GM19239 (cell line): ENCODE measurements at regions not wholly inside any gene's neighbourhood (a gene's known extent, or its start where the extent isn't known, plus 50 kb on each side); places are given as distances from the start of the nearest gene placed in this dataset.
A peak's percentile ranks its signal among the peaks of the same experiment; 100 is the strongest.

ENCODE experiments used
- DNase-seq: peaks from one replicate; pipeline ENCODE4 v3.0.0; 2011; ENCODE audit warnings: low spot score; ENCODE audit not compliant: insufficient read length
- FAIRE-seq: peaks from 2 replicates; lab custom pipeline; 2011; peaks lifted over from hg19 to GRCh38; lab: Jason Lieb, UNC

DNA sequence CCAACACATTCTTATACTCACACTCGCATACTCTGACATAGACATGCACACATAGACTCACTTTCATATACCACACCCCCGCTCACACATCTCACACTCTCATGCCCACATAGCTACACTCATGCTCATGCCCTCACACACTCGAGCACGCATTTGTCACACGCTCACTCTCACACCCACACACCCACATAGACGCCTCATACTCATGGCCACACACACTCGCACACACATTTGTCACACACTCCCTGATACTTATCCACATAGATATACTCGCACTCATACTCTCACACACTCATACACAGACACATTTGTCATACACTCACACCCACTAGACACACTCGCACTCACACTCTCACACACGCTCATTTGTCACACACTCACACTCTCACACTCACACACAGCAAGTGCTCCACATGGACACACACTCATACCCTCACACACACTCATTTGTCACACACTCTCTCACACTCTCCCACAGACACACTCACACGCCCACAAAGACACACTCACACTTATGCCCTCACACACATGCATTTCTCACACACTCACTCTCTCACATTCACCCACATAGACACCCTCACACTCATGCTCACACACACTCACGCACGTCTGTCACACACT, 50.9 kb downstream of the TNP1 start:
- FAIRE-seq (no peak), DNase-seq (no peak)

DNA sequence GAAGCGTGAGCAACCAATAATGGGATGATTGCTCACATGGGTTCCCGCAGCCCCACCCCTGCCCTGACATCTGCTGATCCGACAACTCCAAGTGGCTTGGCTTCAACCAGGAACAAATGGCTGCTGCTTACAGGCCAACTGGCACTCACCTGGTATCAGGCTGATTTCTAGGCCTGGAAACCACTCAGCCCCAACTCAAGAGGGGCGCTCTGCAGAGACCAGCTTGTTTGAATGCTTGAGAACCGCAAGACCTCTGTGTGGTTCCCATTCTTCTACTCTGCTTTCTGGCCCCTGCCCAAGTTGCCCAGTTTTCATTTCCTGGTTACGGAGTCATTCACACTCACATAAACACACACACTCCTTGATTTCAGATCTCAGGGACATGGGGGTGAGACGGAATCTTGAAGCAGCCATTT, 52.0 kb downstream of the TNP1 start:
- FAIRE-seq (no peak), DNase-seq (no peak)

DNA sequence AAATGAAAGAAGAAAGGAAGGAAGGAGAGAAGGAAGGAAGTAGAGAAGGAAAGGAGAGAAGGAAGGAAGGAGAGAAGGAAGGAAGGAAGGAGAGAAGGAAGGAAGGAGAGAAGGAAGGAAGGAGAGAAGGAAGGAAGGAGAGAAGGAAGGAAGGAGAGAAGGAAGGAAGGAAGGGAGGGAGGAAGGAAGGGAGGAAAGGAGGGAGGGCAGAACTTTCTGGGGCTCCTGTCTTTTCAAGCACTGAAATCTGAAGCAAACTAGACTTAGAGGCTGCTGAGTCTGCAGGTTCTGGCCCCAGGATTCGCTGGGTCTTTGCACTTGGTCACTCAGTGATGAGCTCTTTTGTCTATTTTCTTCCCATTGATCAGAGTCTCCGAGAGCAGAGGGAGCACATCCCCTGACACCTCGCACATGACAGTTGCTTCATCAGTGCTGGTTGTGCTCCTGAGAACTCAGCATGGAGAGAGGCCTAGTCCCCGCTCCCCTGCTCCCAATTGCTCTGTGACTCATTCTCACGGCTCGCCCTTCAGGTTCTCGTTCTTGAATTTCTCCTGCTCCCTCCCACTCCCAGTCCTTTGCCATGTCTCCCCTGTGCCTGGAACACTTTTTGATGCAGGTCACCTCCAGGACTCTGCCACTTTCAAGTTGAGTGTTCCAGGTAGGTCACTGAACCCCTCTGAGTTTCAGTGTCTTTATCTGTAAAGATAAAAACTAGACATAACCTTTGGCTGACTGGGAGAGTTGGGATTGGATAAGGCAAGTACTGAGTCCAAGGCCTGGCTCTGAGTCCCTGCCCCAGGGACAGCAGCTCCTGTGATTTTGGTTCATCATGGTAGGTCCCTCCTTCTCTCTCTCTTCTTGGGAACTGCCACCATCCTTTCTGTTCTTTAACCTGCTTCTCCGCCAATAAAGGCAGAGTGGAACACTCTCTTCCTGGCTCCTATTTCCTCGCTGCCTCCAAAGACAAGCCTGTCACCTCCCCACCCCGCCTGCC, 55.2 kb downstream of the TNP1 start:
- FAIRE-seq, result no peak
- no peak for DNase-seq

DNA sequence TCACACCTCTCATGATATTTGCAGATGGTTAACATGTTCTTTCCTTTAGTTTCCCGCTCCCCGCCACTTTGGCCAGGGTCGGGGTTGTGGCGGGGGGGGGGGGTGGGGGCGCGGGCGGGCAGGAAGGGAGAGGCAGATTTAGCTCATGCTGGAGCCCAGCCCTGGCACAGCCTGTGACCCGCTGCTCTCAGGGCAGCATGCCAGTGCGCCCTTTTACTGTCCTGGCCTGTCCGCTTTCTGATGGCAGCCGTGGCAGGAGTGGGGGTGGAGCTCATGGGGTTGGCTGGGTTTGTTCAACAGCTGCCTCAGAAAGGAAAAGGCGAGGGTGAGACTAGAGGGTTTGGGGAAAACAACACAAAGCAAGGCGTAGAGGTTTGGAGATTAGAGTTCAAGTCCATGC, 56.1 kb downstream of the TNP1 start:
- no peak for FAIRE-seq
- DNase-seq, result no peak

DNA sequence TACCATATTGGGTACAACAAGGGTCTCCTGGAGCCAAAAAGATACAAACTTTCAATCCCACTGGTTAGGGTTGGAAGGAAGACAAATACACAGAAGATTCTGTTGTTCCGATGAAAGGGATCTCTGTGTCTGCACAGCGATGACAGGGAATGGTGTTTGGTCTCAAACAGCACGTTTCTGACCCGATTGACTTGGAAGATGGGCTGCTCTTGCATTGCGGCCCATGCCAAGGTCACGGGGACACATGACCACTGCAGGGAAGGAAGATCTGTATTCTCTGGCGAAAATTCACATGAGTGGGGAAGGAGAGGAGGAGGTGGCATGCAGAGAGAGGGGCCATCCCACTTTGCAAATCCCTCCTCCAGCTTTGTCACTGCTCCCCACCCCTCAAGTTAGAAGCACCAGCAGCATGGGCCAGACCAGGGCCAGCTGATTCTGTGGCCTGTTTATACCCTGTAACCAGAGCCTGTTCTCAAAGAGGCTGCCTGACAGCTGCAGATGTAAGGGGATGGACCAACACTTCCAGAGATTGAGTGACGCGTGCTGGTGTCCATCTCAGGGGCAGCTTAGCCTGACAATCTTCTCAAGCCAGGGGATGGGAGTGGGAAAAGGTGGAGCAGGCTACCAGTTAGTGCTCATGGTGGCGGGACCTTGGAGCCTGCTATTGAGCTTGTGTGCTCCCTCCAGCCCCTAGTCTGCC, 57.2 kb downstream of the TNP1 start:
- no peak for FAIRE-seq
- no peak for DNase-seq

DNA sequence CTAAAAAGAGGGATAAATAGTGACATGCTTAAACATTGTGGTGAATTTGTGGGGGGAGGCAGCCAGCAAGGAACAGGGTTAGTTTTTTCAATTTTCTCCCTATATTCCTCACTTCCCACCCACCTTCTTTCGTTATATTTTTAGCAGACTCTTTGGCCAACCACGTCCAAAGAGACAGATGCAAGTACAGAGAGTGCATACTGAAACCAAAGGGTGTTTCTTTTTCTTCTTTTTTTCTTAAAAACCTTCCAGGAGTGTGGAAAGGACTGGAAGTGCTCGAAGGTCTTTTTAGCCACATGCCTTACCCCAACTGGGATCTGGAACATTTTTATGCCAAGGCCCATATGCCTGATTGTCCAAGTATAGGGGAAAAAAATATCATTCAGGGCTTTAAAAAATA, 59.0 kb downstream of the TNP1 start:
- FAIRE-seq (no peak), DNase-seq (no peak)

DNA sequence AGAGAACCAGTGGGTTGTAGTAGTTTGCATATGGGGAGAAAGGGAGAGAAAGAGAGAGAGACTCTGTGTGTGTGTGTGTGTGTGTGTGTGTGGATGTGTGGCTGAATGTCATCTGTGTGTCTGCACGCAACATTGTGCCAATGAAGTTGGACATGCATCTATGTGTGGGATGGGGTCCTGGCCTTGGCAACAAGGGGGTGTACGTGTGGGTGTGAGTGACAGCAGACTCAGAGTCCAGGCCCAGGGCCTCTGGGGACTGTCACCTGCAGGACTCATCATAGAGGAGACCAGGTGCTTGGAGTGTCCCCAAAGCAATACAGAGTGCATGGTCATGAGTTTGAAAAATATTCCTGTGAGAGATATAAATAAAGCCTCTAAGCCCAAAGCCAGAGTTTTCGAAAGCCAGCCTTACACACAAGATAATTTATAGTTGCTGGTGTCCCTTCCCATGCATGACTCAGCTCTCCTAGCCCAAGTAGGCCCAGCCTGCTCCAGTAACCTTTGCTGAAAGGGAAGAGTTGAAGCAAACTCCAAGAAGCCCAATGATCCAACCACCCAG, 59.9 kb downstream of the TNP1 start:
- no peak for DNase-seq
- no peak for FAIRE-seq

DNA sequence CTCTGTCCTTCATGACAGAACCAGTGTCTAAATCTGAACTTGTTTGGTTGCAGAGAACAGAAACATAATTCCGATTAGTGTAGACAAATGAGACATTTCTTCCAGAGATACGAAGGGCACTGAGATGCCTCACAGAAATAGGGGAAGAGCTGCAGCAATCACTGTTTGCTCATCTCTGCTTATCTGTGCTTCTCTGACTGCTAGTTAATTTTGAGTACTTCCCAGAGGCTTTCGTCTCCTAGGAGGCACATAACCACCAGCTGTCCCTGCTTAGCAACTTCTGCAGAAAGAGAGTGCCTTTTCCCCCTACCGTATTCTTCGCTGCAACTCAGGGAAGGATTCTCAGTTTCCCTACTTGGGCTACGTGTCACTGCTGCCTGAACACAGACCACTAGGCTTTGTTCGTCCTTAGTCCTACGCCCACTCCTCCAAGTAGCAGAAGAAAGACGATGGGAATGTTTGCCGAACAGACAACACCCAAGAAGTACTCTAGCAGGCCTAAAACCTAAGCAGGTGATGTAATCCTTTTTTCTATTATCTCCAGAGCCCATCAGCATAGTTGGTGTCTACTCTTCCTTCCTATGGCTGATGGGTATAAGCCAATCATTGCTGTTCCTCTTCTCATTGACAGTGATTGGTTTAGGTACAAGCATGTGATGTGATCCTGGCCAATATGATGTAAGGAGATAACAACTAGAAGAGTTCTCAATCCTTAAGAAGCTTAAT, 63.6 kb downstream of the TNP1 start:
- FAIRE-seq (no peak), DNase-seq (no peak)

DNA sequence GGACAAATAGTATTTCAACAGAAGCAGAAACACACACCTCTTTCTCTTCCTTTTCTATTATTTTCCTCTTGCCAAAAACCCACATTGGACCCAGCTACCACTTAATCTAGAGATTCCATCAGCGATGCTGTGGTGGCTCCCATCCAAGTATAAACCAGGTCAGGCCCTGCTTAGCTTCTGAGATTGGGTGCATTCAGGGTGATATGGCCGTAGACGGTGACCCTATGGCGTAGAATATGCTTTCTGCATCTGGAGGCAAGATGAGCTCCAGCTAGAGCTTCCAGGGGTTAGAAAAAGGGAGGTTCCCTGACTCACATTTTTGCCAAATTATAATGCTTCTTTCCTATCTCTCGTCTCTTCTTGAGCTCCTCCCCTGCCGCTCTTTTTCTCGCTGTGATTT, 66.5 kb downstream of the TNP1 start:
- DNase-seq (no peak), FAIRE-seq (no peak)

DNA sequence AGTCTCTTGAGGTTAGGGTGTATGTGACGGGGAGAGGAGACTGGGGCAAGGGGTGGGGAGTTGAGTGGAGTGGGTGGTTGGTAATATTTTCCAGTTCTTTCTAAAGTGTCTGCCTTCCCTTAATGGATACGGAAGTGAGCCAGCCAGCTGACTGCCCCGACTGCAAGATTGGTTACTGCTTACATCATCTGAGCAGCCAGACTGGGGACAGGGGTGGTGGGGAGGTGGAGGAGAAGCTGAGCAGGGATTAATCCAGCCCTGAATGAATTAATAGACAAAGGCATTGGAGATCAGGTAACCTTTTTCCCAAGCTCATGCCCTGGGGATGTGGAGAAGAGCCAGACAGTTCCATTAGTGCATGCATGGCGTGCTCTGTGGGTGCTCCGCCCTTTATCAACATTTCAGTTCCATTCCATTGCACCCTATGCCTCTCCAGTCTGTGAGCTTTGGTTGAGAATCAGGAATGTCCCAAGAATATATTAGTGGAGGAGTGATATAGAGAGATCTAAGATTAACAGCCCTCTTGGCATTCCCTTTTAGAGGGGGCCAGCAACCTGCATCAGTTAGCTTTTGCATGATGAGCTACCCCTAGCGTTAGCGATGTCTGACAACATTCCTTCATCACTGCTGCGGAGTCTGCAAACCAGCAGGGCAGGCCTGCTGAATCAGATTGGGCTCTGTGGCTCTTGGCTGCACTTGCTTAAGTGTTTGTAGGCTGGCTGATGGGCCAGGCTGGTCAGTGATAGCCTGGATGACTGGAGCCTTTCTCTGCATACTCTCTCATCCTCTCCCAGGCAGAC, 67.4 kb downstream of the TNP1 start:
- DNase-seq (no peak), FAIRE-seq (no peak)

DNA sequence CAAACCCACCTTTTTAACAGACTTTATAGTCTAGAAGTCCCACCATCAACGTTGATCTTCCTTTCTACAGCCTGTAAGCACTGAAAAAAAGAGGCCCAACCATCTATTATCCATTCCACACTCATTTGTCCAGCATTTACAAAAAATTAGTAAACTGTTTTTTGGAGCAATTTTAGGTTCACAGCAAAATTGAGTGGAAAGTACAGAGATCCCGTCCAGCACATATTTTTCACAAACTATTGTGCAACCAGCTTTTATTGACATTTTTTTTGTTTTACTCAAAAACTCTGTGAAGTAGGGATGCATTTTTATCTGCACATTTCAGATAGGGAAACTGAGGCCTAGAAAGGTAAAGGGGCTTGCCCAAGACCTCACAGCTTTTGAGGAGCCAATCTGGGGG, 68.6 kb downstream of the TNP1 start:
- DNase-seq (no peak), FAIRE-seq (no peak)

DNA sequence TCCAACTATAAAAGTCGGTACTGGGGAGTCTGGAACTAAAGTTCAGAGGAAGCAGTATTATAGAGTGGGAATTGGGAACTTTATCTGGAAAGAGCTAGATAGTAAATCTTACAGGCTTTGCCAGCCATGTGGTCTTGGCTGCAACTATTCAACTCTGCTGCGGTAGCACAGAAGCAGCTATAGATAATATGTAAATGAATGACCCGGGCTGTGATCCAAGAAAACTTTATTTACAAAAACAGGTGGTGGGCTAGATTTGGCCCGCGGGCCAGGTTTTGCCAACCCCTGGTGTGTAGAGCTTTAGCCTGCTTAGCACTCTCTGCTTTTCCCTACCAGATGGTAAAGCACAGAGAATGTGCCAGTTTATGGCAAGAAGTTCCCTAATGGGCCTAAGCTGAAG, 70.8 kb downstream of the TNP1 start:
- FAIRE-seq, result no peak
- DNase-seq, result no peak

DNA sequence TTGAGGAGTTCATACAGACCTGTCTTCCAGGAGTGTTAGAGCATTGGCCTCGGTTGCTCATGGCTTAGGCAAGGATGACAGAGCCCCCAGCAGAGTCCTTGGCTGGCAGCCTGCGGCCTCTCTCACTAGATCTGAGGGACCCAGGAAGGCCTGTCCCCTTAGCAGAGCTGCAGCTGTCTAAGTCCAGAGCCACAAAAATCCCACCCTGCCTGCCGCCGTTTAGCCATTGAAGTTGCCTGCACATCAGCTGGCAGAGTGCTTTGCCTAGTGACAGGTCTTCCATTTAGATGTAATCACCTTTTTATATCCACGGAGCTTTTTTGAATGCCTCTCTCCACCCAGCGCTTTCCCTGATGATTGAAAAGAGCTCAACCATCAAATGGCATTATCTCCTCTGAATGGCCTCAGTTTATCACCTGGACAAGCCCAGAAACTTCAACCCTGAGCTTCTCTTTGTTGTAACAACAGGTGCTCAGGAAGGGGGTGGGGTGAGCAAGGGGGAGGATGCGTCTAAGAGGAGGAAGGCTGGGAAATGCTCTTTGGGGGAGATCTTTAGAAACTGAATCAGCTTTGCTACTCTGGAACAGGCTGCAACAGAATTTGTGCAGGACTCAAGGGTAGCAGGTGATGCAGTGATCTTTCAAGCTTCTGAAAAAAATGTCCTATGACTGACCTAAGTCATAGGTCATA, 71.9 kb downstream of the TNP1 start:
- FAIRE-seq, result no peak
- no peak for DNase-seq

DNA sequence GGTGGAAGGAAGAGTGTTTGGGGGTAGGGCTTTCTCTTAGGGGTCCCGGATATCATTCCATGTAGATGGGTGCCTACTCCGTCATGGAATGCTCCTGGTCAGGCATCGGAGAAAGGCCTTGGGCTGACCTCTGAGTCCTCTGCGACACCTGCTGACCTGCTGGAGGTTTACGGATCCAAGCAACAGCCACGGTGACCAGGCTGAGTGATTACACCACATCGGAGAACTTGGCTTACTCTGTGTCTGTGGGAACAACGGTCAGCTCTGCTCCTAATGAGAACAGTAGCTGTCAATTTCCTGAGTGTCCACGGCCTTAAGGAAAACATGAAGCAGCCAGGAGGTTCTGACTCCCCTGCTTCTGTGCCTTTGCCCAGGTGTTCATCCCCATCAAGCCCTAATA, 73.2 kb downstream of the TNP1 start:
- FAIRE-seq (no peak), DNase-seq (no peak)

DNA sequence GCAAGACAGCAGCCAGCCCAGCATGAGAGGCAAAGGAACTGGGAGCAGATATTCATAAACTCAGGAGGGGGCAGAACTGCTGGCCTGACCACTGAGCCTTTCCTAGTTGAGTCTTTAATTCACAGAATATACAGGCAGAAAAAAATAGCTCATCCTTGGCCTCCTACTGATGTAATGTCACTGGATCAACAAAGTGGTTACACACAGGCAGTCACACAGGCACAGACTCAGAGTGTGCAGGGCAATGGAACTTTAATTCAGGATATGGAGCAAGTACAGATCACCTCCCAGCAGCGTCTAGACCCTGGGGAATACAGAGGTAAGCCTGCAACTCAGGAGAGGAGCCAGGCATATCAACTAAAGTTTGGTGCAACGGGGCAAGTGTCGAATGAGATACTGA, 75.4 kb downstream of the TNP1 start:
- no peak for FAIRE-seq
- DNase-seq, result no peak

DNA sequence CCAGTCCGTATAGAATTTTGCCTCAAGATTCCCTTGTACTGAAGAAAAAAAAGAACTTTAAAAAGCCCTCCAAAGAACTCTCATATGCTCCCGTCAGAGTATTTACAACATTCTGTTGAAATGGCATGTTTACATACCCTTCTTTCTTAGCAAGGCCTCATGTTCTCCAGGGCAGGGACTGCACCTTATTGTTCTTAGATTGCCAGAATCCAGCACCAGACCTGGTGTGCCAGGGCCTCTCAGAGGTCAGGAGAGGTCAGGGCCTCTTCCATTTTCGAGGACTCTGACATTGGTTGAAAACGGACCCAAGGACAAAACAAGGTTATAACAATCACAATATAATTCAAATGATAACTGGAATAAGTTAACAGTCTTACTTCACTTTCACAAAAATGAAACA, 78.2 kb downstream of the TNP1 start:
- no peak for FAIRE-seq
- no peak for DNase-seq

DNA sequence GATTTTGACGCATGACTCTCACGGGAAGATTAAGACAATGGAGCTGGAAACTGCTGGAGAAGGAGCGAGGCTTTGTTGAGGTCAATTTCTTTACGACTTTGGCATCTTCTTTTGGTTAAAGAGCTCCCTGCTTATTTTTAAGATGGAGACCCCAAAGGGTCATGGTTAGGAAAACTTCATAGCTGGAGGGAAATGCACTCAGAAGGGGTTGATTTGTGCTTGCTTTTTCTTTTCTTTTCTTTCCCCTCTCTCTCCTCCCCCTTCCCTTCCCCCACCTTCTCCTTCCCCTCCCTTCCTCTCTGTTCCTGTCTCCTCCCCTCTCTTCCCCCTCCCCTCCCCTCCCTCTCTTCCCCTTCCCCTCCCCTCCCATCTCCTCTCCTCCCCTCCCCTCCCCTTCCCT, 79.0 kb downstream of the TNP1 start:
- no peak for DNase-seq
- no peak for FAIRE-seq

DNA sequence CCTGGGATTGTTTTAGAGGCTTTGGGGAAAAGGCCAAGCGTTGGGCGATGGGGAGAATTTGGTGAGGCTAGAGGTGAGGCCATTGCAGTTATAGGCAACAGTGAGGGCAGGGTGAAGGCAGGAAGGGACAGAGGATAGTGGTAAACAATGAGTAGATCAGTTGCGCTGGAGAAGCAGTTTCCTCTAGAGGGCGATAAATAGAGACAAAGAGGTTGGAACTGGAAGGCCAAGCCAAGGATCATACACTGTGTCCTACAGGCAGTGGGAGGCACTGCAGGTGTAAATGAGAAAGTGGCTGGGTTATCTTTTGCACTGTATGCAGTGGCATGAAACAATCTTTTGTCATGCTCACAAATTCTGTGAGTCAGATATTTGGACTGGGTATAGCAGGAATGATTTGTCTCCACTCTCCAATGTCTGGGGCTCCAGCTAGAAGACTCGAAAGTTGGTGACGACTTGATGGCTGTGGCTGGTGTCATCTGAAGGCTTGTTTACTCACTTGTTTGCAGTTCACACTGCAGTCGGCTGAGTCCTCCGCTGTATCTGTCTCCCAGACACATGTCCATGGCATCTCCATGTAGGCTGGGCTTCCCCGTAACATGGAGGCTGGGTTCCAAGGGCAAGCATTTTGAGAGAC, 82.1 kb downstream of the TNP1 start:
- peak; percentile 92 for FAIRE-seq
- peak; percentile 52 for DNase-seq
